ENCODE measurements at regions not wholly inside any gene's neighbourhood (a gene's known extent, or its start where the extent isn't known, plus 50 kb on each side); places are given as distances from the start of the nearest gene placed in this dataset.

DNA sequence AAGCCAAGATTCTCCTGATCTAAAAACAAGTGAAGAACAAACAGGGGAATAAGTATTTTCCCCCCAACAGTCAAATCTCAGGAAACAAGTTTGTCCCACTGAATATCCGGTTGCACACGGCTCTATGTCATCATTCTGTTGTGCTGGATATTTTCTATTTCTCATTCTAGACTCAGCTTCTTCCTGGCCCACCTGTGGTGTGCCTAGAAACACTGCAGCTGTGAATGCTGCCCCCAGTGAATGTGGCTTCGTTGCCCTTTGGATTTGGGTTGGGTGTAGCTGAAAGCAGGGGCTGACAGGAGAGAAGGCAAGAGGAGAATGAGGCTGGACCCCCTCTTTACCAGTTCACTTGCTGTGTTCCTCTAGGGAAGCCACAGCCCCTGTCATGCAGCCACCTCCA is 181.2 kb upstream of the PROK2 start:
- TF ChIP-seq EZH2phosphoT487 (IDR thresholded peaks at IDR 0.05; ENCODE audit: low read depth, severe bottlenecking, unreplicated experiment) (no peak), CTCF (IDR thresholded peaks at IDR 0.05; ENCODE audit: poor library complexity) (no peak)

All from hepatocyte (in vitro differentiated cells).